CD4-positive, CD25-positive, alpha-beta regulatory T cell (primary cell): ENCODE measurements at regions not wholly inside any gene's neighbourhood (a gene's known extent, or its start where the extent isn't known, plus 50 kb on each side); places are given as distances from the start of the nearest gene placed in this dataset.

Source experiments
- ATAC-seq, 2 donors: fragments of 150-1000 bp; cut with Tn5 transposase; one replicate each; pipeline ENCODE4 v1.10.0; 2021; ENCODE audit warnings: low read depth in 2 of 2, moderate number of reproducible peaks in 2 of 2, moderate library complexity in 1 of 2
- DNase-seq, 3 donors: peaks; one replicate each; pipeline versions ENCODE4 v3.0.0 to v3.0.0-alpha.2; 2012 to 2022; ENCODE audit warnings: mixed read lengths in 1 of 3
- H3K27ac ChIP-seq: one replicate; pipeline ENCODE4 v1.7.0; 2013; ENCODE audit warnings: mild to moderate bottlenecking, low read length; ENCODE audit not compliant: insufficient read depth, poor library complexity, severe bottlenecking
- H3K27me3 ChIP-seq: one replicate; pipeline ENCODE4 v1.7.0; 2013; ENCODE audit warnings: low read length; ENCODE audit not compliant: control insufficient read depth, insufficient read depth
- H3K36me3 ChIP-seq: one replicate; pipeline ENCODE4 v1.7.0; 2013; ENCODE audit warnings: mild to moderate bottlenecking, low read length, moderate library complexity; ENCODE audit not compliant: control insufficient read depth, insufficient read depth
- H3K4me1 ChIP-seq: 2 replicates; pipeline ENCODE4 v1.7.0; 2013; ENCODE audit warnings: mild to moderate bottlenecking, low read length; ENCODE audit not compliant: insufficient read depth, control insufficient read depth, poor library complexity, severe bottlenecking
- H3K4me3 ChIP-seq: one replicate; pipeline ENCODE4 v1.7.0; 2013; ENCODE audit warnings: low read depth, mild to moderate bottlenecking, low read length, moderate library complexity
- H3K9me3 ChIP-seq, 2 experiments: 1 replicate in 1 of 2; 2 replicates in 1 of 2; pipeline ENCODE4 v1.7.0; 2013; ENCODE audit warnings: low read length in 2 of 2, mild to moderate bottlenecking in 1 of 2, moderate library complexity in 1 of 2; ENCODE audit not compliant: control insufficient read depth in 2 of 2
- H3K27ac Mint-ChIP-seq, 3 donors: one replicate each; pipeline ENCODE4 v1.8.0; 2020 to 2022; ENCODE audit warnings: mild to moderate bottlenecking in 3 of 3, mixed read lengths in 3 of 3, moderate library complexity in 2 of 3
- H3K27me3 Mint-ChIP-seq: one replicate; pipeline ENCODE4 v1.8.0; 2022; ENCODE audit warnings: mild to moderate bottlenecking, mixed read lengths
- H3K36me3 Mint-ChIP-seq: one replicate; pipeline ENCODE4 v1.8.0; 2020; ENCODE audit warnings: mixed read lengths
- H3K4me1 Mint-ChIP-seq, 4 donors: one replicate each; pipeline ENCODE4 v1.8.0; 2020 to 2022; ENCODE audit warnings: mixed read lengths in 4 of 4, mild to moderate bottlenecking in 1 of 4
- H3K4me3 Mint-ChIP-seq, 4 donors: one replicate each; pipeline ENCODE4 v1.8.0; 2020 to 2022; ENCODE audit warnings: mild to moderate bottlenecking in 4 of 4, mixed read lengths in 4 of 4, moderate library complexity in 3 of 4
- H3K9me3 Mint-ChIP-seq, 7 donors: one replicate each; pipeline ENCODE4 v1.8.0; 2020 to 2022; ENCODE audit warnings: mixed read lengths in 7 of 7, mild to moderate bottlenecking in 3 of 7, moderate library complexity in 2 of 7

DNA sequence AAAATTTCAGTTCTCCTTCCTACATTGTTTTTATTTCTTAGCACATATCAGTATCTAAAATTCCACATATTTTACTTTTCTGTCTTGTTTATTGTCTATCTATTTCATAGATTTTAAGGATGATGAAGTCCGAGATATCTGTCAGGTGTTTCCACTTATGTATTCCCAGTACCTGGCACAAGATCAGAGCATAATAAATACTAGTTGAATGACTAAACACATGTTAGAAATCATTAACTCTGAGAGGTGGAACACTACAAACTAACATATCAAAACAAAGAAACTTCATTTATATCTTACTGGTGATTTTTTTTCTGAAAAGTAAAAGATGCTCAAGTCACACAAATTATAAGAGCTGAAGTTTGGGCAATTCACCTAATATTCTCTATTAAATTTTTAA is 1208.3 kb downstream of the PCDH9 start:
- no peaks in the 10 kb centered on the region for H3K27me3 Mint-ChIP-seq
- no peak overlapping the region for H3K27ac Mint-ChIP-seq
- H3K36me3 Mint-ChIP-seq, result no peaks in the 10 kb centered on the region
- no peaks in the 10 kb centered on the region for H3K4me1 ChIP-seq
- H3K27me3 ChIP-seq, result no peaks in the 10 kb centered on the region
- no peak overlapping the region for H3K4me3 ChIP-seq
- no peak overlapping the region for H3K4me3 Mint-ChIP-seq
- H3K36me3 ChIP-seq, result no peaks in the 10 kb centered on the region
- no peak overlapping the region for H3K27ac ChIP-seq
- peaks cover 6 to 7% of the 10 kb centered on the region in 2 experiments for H3K9me3 ChIP-seq
- peaks cover 0 to 15% (median 0%) of the 10 kb centered on the region in 7 donors for H3K9me3 Mint-ChIP-seq
- no peak for DNase-seq
- no peaks in the 10 kb centered on the region for H3K4me1 Mint-ChIP-seq
- ATAC-seq, result no peak

DNA sequence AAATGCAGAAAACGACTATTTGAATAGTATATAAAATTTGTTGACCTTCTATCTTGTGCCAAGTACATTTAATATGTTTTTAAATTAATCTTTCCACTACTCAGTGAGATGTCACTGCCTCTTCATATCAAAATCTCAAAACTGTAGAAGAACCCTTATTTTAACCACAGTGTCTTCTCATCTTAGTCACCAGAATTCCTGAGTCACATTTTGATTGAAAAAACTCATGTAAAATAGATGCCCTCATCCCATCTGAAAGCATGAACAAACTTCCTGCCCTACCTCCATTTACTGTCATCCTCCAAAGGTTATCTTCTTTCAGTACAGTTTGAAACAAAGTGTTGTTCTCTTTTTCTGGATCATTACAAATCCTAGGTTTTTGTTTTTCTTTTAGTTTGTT is 1215.4 kb downstream of the PCDH9 start:
- Histone ChIP-seq H3K27ac (no peak overlapping the region), H3K27me3 (no peaks in the 10 kb centered on the region), H3K36me3 (no peaks in the 10 kb centered on the region), H3K4me3 (no peak overlapping the region), H3K9me3 (peaks cover 5 to 26% of the 10 kb centered on the region in 2 experiments), H3K4me1 (no peaks in the 10 kb centered on the region)
- Mint-ChIP-seq H3K4me3 (no peak overlapping the region), H3K9me3 (peaks cover 0 to 37% (median 8%) of the 10 kb centered on the region in 7 donors), H3K27ac (no peak overlapping the region), H3K27me3 (no peaks in the 10 kb centered on the region), H3K4me1 (no peaks in the 10 kb centered on the region), H3K36me3 (no peaks in the 10 kb centered on the region)
- no peak for DNase-seq
- no peak for ATAC-seq

DNA sequence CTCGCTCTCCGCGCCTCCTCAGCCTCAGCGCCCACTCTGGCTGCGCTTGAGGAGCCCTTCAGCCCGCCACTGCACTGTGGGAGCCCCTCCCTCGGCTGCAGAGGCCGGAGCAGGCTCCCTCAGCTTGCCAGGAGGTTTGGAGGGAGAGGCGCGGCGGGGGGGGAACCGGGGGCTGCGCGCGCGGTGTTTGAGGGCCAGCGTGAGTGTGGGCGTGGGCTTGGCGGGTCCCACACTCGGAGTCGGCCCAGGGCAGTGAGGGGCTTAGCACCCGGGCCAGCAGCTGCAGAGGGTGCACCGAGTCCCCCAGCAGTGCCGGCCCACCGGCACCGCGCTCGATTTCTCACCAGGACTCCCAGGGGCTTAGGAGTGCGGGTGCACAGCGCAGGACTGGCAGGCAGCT is 1220.9 kb downstream of the PCDH9 start:
- H3K9me3 Mint-ChIP-seq, result peaks cover 0 to 34% (median 4%) of the 10 kb centered on the region in 7 donors
- no peaks in the 10 kb centered on the region for H3K27me3 Mint-ChIP-seq
- ATAC-seq, result no peak

DNA sequence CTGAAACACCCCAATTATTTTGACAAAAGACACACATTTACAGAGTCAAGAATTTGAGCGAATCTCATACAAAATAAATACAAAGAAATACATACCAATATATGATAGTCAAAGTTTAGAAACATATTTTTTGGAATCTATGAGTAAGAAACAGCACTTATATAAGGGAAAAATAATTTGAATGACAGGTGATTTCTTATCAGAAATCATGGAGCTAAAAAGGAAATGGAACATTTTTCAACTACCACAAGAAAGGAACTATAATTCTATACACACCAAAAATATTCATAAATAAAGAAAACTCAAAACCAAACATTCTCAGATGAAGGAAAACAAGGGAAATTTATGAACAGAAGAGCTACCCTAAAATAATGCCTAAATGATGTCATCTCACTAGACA is 1226.6 kb downstream of the PCDH9 start:
- Mint-ChIP-seq H3K4me1 (peaks cover 0 to 5% (median 0%) of the 10 kb centered on the region in 4 donors), H3K27ac (no peak overlapping the region), H3K4me3 (no peak overlapping the region), H3K36me3 (no peaks in the 10 kb centered on the region), H3K27me3 (no peaks in the 10 kb centered on the region), H3K9me3 (peaks cover under 1 to 29% (median 6%) of the 10 kb centered on the region in 7 donors)
- H3K4me3 ChIP-seq, result no peak overlapping the region
- no peak for ATAC-seq
- H3K4me1 ChIP-seq, result no peaks in the 10 kb centered on the region
- no peaks in the 10 kb centered on the region for H3K27me3 ChIP-seq
- H3K9me3 ChIP-seq, result peaks cover 6 to 9% of the 10 kb centered on the region in 2 experiments
- no peak overlapping the region for H3K27ac ChIP-seq
- DNase-seq, result no peak
- H3K36me3 ChIP-seq, result no peaks in the 10 kb centered on the region

More for the DNA sequence above, 1220.9 kb downstream of the PCDH9 start:
- no peak for DNase-seq
- Histone ChIP-seq H3K4me3 (no peak overlapping the region), H3K27ac (no peak overlapping the region), H3K36me3 (no peaks in the 10 kb centered on the region), H3K9me3 (peaks cover 2 to 10% of the 10 kb centered on the region in 2 experiments), H3K27me3 (no peaks in the 10 kb centered on the region), H3K4me1 (no peaks in the 10 kb centered on the region)
- Mint-ChIP-seq H3K4me1 (no peaks in the 10 kb centered on the region), H3K27ac (no peak overlapping the region), H3K4me3 (no peak overlapping the region), H3K36me3 (no peaks in the 10 kb centered on the region)

DNA sequence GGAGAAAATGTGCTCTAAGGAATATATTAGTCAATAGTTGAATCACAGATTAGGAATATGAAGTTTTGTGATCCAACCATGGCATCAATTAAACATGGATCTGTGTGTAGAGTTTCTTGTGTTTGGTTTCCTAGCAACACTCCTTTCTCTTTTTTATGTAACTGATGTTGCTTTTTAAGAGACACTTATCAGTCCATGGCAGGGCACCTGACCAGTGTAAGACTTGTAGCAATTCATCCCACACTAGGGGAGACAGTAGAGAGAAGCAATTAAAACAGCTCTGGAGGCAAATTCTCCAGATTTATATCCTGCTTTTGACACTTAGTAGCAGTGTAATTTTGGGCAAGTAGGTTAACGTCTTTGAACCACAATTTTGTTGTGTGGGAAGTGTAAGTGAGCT is 1229.0 kb downstream of the PCDH9 start:
- Histone ChIP-seq H3K36me3 (no peaks in the 10 kb centered on the region), H3K4me3 (no peak overlapping the region), H3K27ac (no peak overlapping the region), H3K9me3 (peaks cover 5 to 9% of the 10 kb centered on the region in 2 experiments), H3K27me3 (no peaks in the 10 kb centered on the region), H3K4me1 (no peaks in the 10 kb centered on the region)
- DNase-seq (no peak), ATAC-seq (no peak)
- no peak overlapping the region for H3K4me3 Mint-ChIP-seq
- no peak overlapping the region for H3K27ac Mint-ChIP-seq
- H3K36me3 Mint-ChIP-seq, result no peaks in the 10 kb centered on the region
- H3K4me1 Mint-ChIP-seq, result peaks cover 0 to 5% (median 0%) of the 10 kb centered on the region in 4 donors
- H3K9me3 Mint-ChIP-seq, result peaks cover 4 to 23% (median 6%) of the 10 kb centered on the region in 7 donors
- no peaks in the 10 kb centered on the region for H3K27me3 Mint-ChIP-seq

DNA sequence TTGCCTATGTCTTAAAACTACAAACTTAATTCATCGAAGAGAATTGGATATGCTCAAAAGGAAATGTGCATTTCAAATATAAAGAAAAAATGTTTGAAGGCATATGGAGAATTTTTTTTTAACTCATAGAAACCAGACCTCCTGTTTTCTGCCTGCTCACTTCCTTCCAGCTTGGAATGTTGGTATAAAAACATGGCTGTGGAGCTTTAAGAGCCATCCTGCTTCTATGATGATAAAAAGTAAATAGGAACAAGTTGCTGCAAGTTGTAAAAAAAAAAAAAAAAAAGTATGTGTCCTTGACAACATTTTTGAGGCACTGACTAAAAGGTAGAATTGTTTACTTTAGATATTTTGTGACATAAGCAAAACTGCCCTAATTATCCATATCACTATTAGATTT is 1230.7 kb downstream of the PCDH9 start:
- H3K27me3 ChIP-seq, result no peaks in the 10 kb centered on the region
- Mint-ChIP-seq H3K4me1 (peaks cover 0 to 5% (median 0%) of the 10 kb centered on the region in 4 donors), H3K4me3 (no peak overlapping the region), H3K27me3 (no peaks in the 10 kb centered on the region), H3K9me3 (peaks cover 4 to 19% (median 7%) of the 10 kb centered on the region in 7 donors), H3K27ac (no peak overlapping the region), H3K36me3 (no peaks in the 10 kb centered on the region)
- H3K36me3 ChIP-seq, result no peaks in the 10 kb centered on the region
- H3K4me3 ChIP-seq, result no peak overlapping the region
- peaks cover 4 to 9% of the 10 kb centered on the region in 2 experiments for H3K9me3 ChIP-seq
- ATAC-seq (no peak), DNase-seq (no peak)
- no peak overlapping the region for H3K27ac ChIP-seq
- no peaks in the 10 kb centered on the region for H3K4me1 ChIP-seq

DNA sequence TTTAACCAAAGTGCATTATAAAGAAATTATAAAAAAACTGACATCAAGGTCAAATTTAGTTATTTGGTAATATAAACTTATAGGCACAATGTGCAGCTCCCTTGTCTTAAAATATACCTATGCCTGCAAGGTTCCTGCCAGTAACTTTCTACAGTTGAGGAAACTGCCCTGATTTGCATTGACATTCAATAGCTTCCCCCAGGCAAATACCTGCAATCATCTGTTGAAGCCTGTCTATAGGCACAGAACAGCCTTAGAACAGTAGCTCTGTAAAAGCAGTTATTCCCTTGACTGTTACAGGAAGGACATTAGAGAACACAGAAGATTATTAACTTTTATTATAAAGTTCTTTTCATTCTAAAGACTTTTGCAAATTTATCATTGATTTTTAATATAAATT is 1239.5 kb downstream of the PCDH9 start:
- no peak overlapping the region for H3K27ac ChIP-seq
- ATAC-seq, result no peak
- H3K36me3 ChIP-seq, result no peaks in the 10 kb centered on the region
- H3K27me3 ChIP-seq, result no peaks in the 10 kb centered on the region
- Mint-ChIP-seq H3K27me3 (no peaks in the 10 kb centered on the region), H3K4me3 (no peak overlapping the region), H3K9me3 (peaks cover 0 to 5% (median 0%) of the 10 kb centered on the region in 7 donors), H3K36me3 (no peaks in the 10 kb centered on the region), H3K4me1 (no peaks in the 10 kb centered on the region), H3K27ac (no peak overlapping the region)
- no peak for DNase-seq
- H3K9me3 ChIP-seq, result peaks cover 0 to 5% of the 10 kb centered on the region in 2 experiments
- H3K4me3 ChIP-seq, result no peak overlapping the region
- no peaks in the 10 kb centered on the region for H3K4me1 ChIP-seq

DNA sequence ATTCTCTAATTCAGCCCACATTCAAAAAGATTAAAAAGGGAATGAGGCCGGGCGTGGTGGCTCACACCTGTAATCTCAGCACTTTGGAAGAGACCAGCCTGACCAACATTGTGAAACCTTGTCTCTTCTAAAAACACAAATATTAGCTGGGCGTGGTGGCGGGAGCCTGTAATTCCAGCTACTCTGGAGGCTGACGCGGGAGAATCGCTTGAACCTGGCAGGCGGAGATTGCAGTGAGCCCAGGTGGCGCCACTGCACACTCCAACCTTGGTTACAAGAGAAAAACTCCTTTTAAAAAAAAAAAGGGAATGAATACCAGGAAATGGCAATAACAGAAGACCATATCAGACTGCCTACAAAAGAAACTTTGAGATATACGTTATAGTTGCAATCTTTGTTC is 1244.5 kb downstream of the PCDH9 start:
- H3K36me3 ChIP-seq, result no peaks in the 10 kb centered on the region
- no peak for ATAC-seq
- no peak overlapping the region for H3K27ac ChIP-seq
- Mint-ChIP-seq H3K27me3 (no peaks in the 10 kb centered on the region), H3K27ac (no peak overlapping the region), H3K9me3 (peaks cover 0 to 8% (median 3%) of the 10 kb centered on the region in 7 donors), H3K4me3 (no peak overlapping the region), H3K4me1 (no peaks in the 10 kb centered on the region), H3K36me3 (no peaks in the 10 kb centered on the region)
- H3K4me1 ChIP-seq, result no peaks in the 10 kb centered on the region
- H3K9me3 ChIP-seq, result peaks cover 4 to 8% of the 10 kb centered on the region in 2 experiments
- H3K27me3 ChIP-seq, result no peaks in the 10 kb centered on the region
- no peak for DNase-seq
- H3K4me3 ChIP-seq, result no peak overlapping the region
